T-helper 2 cell treated with Interferon-gamma antibody and Interleukin-4, amounts not matched to agents 100 ng/mL and 5 ng/mL, for 36 hours (primary cell): ENCODE measurements at regions not wholly inside any gene's neighbourhood (a gene's known extent, or its start where the extent isn't known, plus 50 kb on each side); places are given as distances from the start of the nearest gene placed in this dataset.
"Not testable (repeated sequence)": the region's sequence is repeated elsewhere in the genome, so short reads cannot be mapped to it uniquely, and the experiment has no call there.

ENCODE experiments used
- intact Hi-C: fragments of 100-400 bp; cut with micrococcal nuclease; formaldehyde crosslinking; loops from one replicate; pipeline ENCODE4 v1.15.1; 2023

- intact Hi-C loops: no loop called here
Observed at GRCh38 chr10:9160275-9160674, 1105.8 kb downstream of the GATA3 start.

GRCh38 chr10:9163699-9164098, 1109.2 kb downstream of the GATA3 start:
- intact Hi-C loops: loop anchor here (1.0 kb wide), 1 partner anchor 12 kb away; no protein-coding TSS in a partner anchor

- intact Hi-C loops: no loop called here
Observed at GRCh38 chr10:9166770-9167169, 1112.3 kb downstream of the GATA3 start.

- intact Hi-C loops: no loop called here
Observed at GRCh38 chr10:9172276-9172675, 1117.8 kb downstream of the GATA3 start.

- intact Hi-C loops: loop anchor here (1.0 to 5.0 kb wide), 2 partner anchors 12 to 83 kb away; no protein-coding TSS in a partner anchor
Observed at GRCh38 chr10:9175200-9175599, 1120.7 kb downstream of the GATA3 start.

GRCh38 chr10:9183197-9183880, 1128.9 kb downstream of the GATA3 start:
- intact Hi-C loops: not testable (repeated sequence)

- intact Hi-C loops: no loop called here
Observed at GRCh38 chr10:9188022-9188810, 1133.7 kb downstream of the GATA3 start.

GRCh38 chr10:9189448-9189847, 1135.0 kb downstream of the GATA3 start:
- intact Hi-C loops: no loop called here

GRCh38 chr10:9193120-9193519, 1138.6 kb downstream of the GATA3 start:
- intact Hi-C loops: no loop called here

GRCh38 chr10:9195385-9195784, 1140.9 kb downstream of the GATA3 start:
- intact Hi-C loops: no loop called here

- intact Hi-C loops: no loop called here
Observed at GRCh38 chr10:9198611-9199010, 1144.1 kb downstream of the GATA3 start.

- intact Hi-C loops: loop anchor here (5.0 kb wide), 1 partner anchor 1153 kb away; the partner anchor contains the start of gene GATA3
Observed at GRCh38 chr10:9205558-9205957, 1151.1 kb downstream of the GATA3 start.

GRCh38 chr10:9209105-9209798, 1154.8 kb downstream of the GATA3 start:
- intact Hi-C loops: loop anchor here (1.0 to 5.0 kb wide), 2 partner anchors 1157 to 1337 kb away; partner anchors contain the start of gene GATA3

GRCh38 chr10:9211228-9211627, 1156.7 kb downstream of the GATA3 start:
- intact Hi-C loops: loop anchor here (10.0 kb wide), 1 partner anchor 436 kb away; no protein-coding TSS in a partner anchor

GRCh38 chr10:9214618-9215017, 1160.1 kb downstream of the GATA3 start:
- intact Hi-C loops: loop anchor here (10.0 kb wide), 1 partner anchor 440 kb away; no protein-coding TSS in a partner anchor

GRCh38 chr10:9215121-9215520, 1160.6 kb downstream of the GATA3 start:
- intact Hi-C loops: loop anchor here (10.0 kb wide), 1 partner anchor 440 kb away; no protein-coding TSS in a partner anchor

GRCh38 chr10:9219860-9220259, 1165.4 kb downstream of the GATA3 start:
- intact Hi-C loops: loop anchor here (10.0 kb wide), 1 partner anchor 445 kb away; no protein-coding TSS in a partner anchor

GRCh38 chr10:9222917-9223316, 1168.4 kb downstream of the GATA3 start:
- intact Hi-C loops: no loop called here

GRCh38 chr10:9227679-9228365, 1173.3 kb downstream of the GATA3 start:
- intact Hi-C loops: no loop called here

- intact Hi-C loops: no loop called here
Observed at GRCh38 chr10:9228771-9229170, 1174.3 kb downstream of the GATA3 start.

- intact Hi-C loops: no loop called here
Observed at GRCh38 chr10:9229702-9230244, 1175.3 kb downstream of the GATA3 start.
